Tibial artery (tissue), 4 donors: ENCODE measurements at regions not wholly inside any gene's neighbourhood (a gene's known extent, or its start where the extent isn't known, plus 50 kb on each side); places are given as distances from the start of the nearest gene placed in this dataset.

ENCODE experiments used
- DNase-seq, 2 donors: peaks; one replicate each; pipeline ENCODE4 v3.0.0-alpha.2; 2019
- H3K27ac ChIP-seq, 2 donors: fragments of 200-600 bp; sonication (generic) in 1 of 2; 1 replicate in 1 of 2; 2 replicates in 1 of 2; pipeline ENCODE4 v1.5.1; 2018 to 2019; ENCODE audit warnings: mild to moderate bottlenecking in 1 of 2
- H3K27me3 ChIP-seq, 2 donors: fragments of 200-600 bp; sonication (generic) in 1 of 2; one replicate each; pipeline versions ENCODE4 v1.5.1 to v1.6.0; 2016 to 2019
- H3K36me3 ChIP-seq, 3 donors: fragments of 200-600 bp; sonication (generic) in 2 of 3; one replicate each; pipeline ENCODE4 v1.5.1; 2016 to 2019; ENCODE audit warnings: mild to moderate bottlenecking in 2 of 3
- H3K4me1 ChIP-seq, 4 donors: fragments of 200-600 bp; sonication (generic) in 2 of 4; 1 replicate in 3 of 4; 2 replicates in 1 of 4; pipeline ENCODE4 v1.5.1; 2016 to 2019
- H3K4me3 ChIP-seq, 2 donors: fragments of 200-600 bp; sonication (generic) in 1 of 2; 1 replicate in 1 of 2; 2 replicates in 1 of 2; pipeline ENCODE4 v1.5.1; 2018 to 2019; ENCODE audit warnings: mild to moderate bottlenecking in 2 of 2
- H3K9me3 ChIP-seq, 3 donors: fragments of 200-600 bp; sonication (generic) in 1 of 3; one replicate each; pipeline ENCODE4 v1.5.1; 2016 to 2019
- intact Hi-C: fragments of 100-400 bp; cut with DNase I; formaldehyde crosslinking; loops from one replicate; pipeline ENCODE4 v1.15.0; 2023; ENCODE audit warnings: low total_unique reads
- TF ChIP-seq, protein P1 (sequence below), 2 experiments: fragments of 200-600 bp in 1 of 2; fragments of 450-650 bp in 1 of 2; IDR thresholded peaks; one replicate each; pipeline ENCODE4 v1.5.1; 2017 to 2019; ENCODE audit warnings: antibody characterized with exemption in 2 of 2, mild to moderate bottlenecking in 1 of 2, moderate library complexity in 1 of 2

DNA sequence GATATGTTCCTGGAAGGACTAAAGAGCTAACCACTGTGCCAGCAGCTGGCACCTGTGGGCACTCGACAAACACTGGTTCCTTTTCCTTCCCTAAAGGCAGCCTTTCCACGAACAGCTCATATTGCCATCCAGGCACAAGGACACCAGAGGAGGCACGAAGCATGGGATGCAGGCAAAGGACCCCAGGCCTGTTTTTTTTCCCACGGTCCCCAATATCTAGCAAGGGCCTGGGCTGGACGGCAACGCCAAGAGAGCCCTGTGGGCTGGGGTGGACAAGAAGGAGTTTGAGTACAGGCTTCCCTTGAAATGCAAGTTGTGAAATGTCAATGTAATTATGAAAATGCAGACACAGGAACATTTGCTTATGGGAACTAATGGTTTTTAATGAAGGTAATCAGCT is 135.9 kb downstream of the CYP26B1 start:
- Histone ChIP-seq H3K27ac (no peak overlapping the region), H3K4me1 (no peaks in the 10 kb centered on the region), H3K4me3 (no peak overlapping the region), H3K9me3 (no peaks in the 10 kb centered on the region), H3K36me3 (no peaks in the 10 kb centered on the region), H3K27me3 (peaks cover 0 to 16% of the 10 kb centered on the region in 2 donors)
- TF ChIP-seq, protein P1, sequence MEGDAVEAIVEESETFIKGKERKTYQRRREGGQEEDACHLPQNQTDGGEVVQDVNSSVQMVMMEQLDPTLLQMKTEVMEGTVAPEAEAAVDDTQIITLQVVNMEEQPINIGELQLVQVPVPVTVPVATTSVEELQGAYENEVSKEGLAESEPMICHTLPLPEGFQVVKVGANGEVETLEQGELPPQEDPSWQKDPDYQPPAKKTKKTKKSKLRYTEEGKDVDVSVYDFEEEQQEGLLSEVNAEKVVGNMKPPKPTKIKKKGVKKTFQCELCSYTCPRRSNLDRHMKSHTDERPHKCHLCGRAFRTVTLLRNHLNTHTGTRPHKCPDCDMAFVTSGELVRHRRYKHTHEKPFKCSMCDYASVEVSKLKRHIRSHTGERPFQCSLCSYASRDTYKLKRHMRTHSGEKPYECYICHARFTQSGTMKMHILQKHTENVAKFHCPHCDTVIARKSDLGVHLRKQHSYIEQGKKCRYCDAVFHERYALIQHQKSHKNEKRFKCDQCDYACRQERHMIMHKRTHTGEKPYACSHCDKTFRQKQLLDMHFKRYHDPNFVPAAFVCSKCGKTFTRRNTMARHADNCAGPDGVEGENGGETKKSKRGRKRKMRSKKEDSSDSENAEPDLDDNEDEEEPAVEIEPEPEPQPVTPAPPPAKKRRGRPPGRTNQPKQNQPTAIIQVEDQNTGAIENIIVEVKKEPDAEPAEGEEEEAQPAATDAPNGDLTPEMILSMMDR (IDR thresholded peaks at IDR 0.05), result no peak
- intact Hi-C loops, result no loop called here
- DNase-seq, result peak in 1 of 2 donors; percentile 9

DNA sequence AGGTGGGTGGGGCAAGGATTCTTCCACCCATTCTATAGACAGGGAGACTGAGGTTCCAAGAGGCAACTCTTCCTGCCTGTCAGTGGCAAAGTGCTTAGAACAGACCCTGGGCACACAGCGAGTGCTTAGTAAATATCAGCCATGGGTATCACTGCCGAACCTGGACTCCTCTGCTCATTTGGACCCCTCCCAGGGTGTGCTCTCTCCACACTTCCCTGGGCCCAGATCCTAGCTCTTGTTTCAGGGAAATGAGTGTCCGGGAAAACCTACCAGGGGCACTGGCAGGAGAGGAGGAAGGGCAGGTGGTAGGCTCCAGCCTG is 136.3 kb downstream of the CYP26B1 start:
- no peak overlapping the region for H3K4me3 ChIP-seq
- TF ChIP-seq, protein P1 (IDR thresholded peaks at IDR 0.05), result no peak
- H3K27me3 ChIP-seq, result peaks cover 0 to 16% of the 10 kb centered on the region in 2 donors
- no peaks in the 10 kb centered on the region for H3K9me3 ChIP-seq
- intact Hi-C loops, result no loop called here
- DNase-seq, result no peak
- no peaks in the 10 kb centered on the region for H3K4me1 ChIP-seq
- no peak overlapping the region for H3K27ac ChIP-seq
- no peaks in the 10 kb centered on the region for H3K36me3 ChIP-seq

GRCh38 chr2:72010647-72011369 is 136.9 kb downstream of the CYP26B1 start:
- DNase-seq, result peak in 1 of 2 donors; percentile 46
- Histone ChIP-seq H3K36me3 (no peaks in the 10 kb centered on the region), H3K4me1 (no peaks in the 10 kb centered on the region), H3K27me3 (peaks cover 0 to 16% of the 10 kb centered on the region in 2 donors), H3K27ac (no peak overlapping the region), H3K9me3 (no peaks in the 10 kb centered on the region), H3K4me3 (no peak overlapping the region)
- TF ChIP-seq, protein P1 (IDR thresholded peaks at IDR 0.05), result no peak
- intact Hi-C loops, result no loop called here

DNA sequence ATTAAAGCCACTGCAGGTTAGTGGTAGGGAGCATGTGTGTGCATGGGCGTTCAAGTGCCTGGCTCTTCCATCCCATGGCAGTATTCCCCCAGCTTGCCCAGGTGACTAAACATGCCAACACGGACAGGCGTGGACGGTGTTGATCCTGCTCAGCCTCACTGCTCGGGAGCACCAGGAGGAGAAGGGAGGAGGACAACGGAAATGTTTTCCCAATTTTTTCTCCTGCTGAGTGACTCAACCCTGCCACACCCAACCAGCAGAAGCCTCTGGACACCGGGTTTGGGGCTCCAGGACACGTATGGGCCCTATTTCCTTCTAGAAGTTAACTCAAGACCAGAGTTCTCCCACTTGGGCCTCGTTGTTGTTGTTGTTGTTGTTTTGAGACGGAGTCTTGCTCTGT is 139.1 kb downstream of the CYP26B1 start:
- intact Hi-C loops, result no loop called here
- DNase-seq, result peak in 1 of 2 donors; percentile 32
- no peak overlapping the region for H3K4me3 ChIP-seq
- no peaks in the 10 kb centered on the region for H3K4me1 ChIP-seq
- H3K27me3 ChIP-seq, result peaks cover 0 to 16% of the 10 kb centered on the region in 2 donors
- no peaks in the 10 kb centered on the region for H3K36me3 ChIP-seq
- TF ChIP-seq, protein P1 (IDR thresholded peaks at IDR 0.05), result no peak
- no peaks in the 10 kb centered on the region for H3K9me3 ChIP-seq
- H3K27ac ChIP-seq, result no peak overlapping the region

GRCh38 chr2:72007402-72007801 is 140.3 kb downstream of the CYP26B1 start:
- Histone ChIP-seq H3K4me3 (no peak overlapping the region), H3K27me3 (peaks cover 0 to 14% of the 10 kb centered on the region in 2 donors), H3K36me3 (no peaks in the 10 kb centered on the region), H3K27ac (no peak overlapping the region), H3K4me1 (no peaks in the 10 kb centered on the region), H3K9me3 (no peaks in the 10 kb centered on the region)
- intact Hi-C loops, result no loop called here
- DNase-seq, result peak in 1 of 2 donors; percentile 16
- TF ChIP-seq, protein P1 (IDR thresholded peaks at IDR 0.05), result no peak
